HG03439 (cell line): ENCODE measurements at regions not wholly inside any gene's neighbourhood (a gene's known extent, or its start where the extent isn't known, plus 50 kb on each side); places are given as distances from the start of the nearest gene placed in this dataset.

ENCODE experiments used
- ATAC-seq: cut with Tn5 transposase; IDR thresholded peaks from one replicate; pipeline ENCODE4 v1.9.1; 2021; ENCODE audit warnings: mild to moderate bottlenecking, moderate library complexity; ENCODE audit not compliant: unreplicated experiment

GRCh38 chr4:4749137-4749536 is 110.3 kb upstream of the MSX1 start:
- ATAC-seq = no peak

DNA sequence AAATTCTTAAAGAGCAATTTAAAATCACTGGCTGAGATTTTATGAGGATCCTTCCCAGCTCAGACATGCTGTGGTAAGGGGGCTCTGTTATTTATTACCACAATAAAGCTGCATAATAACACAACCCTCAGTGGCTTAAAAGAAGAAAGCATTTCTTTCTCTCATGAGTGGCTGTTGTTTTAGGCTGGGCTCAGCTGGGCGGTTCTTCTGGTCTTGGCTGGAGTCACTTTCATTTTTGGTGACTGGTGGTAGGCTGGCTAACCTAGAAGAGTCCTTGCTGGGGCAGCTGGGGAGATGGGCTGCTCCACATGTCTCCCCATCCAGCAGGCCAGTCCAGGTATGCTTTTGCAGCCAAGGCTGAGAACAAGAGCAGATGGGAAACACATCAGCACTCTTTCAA is 113.0 kb upstream of the MSX1 start:
- ATAC-seq = no peak

DNA sequence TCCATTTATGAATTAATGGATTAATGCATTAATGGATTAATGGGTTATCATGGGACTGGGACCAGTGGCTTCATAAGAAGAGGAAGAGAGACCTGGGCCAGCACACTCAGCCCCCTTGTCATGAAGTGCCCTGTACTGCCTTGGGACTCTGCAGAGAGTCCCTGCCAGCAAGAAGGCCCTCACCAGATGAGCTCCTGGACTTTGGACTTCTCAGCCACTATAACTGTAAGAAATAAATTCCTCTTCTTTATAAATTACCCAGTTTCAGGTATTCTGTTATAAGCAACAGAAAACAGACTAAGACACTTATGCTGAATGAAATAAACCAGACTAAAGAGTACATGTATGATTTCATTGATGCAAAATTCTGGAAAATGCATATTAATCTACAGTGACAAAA is 119.4 kb upstream of the MSX1 start:
- ATAC-seq = no peak

DNA sequence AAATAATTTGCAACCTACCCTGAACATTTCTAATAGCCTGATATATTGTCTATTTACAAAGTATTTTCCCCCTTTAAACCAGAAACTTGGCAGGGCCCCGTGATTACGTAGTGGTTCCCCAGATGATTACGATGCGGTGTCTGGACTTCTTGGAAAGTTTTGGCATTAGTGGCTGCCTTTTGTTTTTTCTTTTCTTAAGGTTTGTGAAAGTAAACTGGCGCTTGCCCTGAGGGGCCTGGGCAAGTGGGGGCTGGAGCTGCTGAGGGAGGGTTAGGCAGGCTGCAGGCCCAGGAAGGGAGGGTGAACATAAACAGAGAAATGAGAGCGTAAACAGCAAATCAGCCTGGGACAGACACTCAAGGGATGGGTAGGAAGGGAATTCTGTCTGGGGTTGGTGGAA is 123.6 kb upstream of the MSX1 start:
- no peak for ATAC-seq

- ATAC-seq = no peak
Measured at GRCh38 chr4:4735136-4735750, 124.2 kb upstream of the MSX1 start.

DNA sequence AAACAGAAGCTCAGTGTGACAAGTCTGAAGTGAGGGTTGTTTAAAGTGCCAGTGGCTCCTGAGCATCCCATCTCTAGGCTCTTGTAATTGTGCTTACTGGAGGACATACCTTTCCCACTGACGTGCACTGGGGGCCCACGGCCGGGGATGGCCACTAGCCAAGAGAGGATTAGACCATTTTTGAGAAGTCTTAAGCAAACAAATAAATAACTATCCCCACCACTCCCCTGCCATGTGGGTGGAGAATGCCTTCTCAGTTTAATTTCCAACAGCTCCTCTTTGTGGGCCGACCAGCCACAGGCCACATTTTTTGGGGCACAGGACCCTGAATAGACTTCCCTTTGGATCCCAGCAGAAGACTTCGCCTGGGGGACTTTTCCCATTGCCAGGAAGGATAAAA is 125.0 kb upstream of the MSX1 start:
- no peak for ATAC-seq

GRCh38 chr4:4733663-4734062 is 125.8 kb upstream of the MSX1 start:
- no peak for ATAC-seq

GRCh38 chr4:4730249-4730648 is 129.2 kb upstream of the MSX1 start:
- ATAC-seq = no peak

- ATAC-seq = no peak
Measured at GRCh38 chr4:4729206-4729605, 130.3 kb upstream of the MSX1 start.

DNA sequence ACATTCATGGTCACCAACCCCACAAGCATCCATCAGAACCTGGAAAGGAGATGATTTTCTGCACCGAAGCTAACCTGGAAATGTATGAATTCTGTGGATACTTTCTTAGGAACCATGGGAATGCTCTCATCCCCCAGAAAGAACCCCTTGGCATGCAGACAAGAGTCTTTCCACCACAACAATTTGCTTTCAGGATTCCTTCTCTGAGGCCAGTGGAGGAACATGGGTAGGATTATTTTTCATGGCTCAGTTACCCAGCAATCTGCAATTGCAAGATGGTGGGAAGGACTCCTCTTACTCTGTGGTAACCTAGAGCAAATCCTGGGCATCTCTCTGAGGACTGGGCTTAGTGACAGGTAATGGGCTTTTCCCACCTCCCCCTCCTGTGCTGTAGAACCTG is 131.9 kb upstream of the MSX1 start:
- ATAC-seq = no peak

DNA sequence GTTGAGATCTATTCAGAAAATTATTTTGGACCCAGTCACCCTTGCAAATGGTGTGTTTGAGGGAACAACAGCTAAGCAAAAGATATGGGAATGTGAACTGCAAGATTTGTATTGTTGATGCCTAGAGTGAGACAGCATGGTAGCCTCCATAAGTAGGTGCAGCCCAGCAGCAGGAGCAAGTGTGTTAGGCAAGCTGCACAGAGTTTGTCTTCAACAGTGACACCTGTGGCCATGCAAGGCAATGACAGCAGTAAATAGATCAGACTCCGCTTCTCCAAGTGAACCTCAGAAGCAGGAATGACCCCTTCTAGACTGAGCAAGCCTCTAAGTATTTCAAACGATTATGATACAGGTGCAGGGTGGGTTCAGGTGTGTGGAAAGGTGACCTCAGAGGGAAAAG is 133.4 kb upstream of the MSX1 start:
- no peak for ATAC-seq

DNA sequence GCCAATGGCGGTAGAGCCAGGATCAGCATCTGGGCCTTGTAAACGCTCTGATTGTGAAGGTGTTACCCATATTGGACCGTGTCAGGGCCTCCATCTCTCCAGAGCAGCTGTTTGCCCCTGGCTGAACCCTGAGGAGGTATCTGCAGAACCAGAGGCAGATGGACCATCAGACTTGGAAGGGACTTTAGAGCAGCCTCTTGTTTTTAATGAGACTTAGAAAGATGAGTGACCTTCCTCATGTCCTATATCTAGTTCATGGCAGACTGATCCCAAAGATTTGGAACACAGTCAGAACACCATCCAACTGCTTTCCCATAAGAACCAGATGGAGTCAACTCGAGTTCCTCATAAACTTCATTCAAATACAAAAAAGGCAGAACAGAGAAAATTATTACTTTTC is 135.1 kb upstream of the MSX1 start:
- ATAC-seq = no peak

- ATAC-seq = no peak
Measured at GRCh38 chr4:4721636-4722035, 137.8 kb upstream of the MSX1 start.

- no peak for ATAC-seq
Measured at GRCh38 chr4:4720646-4721045, 138.8 kb upstream of the MSX1 start.

GRCh38 chr4:4719436-4719835 is 140.0 kb upstream of the MSX1 start:
- ATAC-seq = no peak

- ATAC-seq = no peak
Measured at GRCh38 chr4:4717692-4718091, 141.8 kb upstream of the MSX1 start.

DNA sequence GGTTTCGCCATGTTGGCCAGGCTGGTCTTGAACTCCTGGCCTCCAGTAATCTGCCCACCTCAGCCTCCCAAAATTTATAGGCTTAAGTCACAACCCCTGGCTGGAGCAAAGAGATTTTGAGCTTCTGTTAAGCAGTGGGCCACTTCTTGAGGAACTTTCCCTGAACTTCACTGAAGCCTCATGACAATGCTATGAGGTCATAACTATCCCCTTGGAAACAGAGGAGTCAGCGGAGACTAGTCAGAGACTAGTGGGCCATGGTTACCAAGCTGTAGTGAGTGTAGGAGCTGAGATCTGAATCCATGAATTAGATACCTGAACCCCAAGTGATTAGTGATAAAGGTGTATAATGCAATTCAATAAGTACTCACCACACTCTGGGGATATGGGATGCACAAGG is 145.1 kb upstream of the MSX1 start:
- no peak for ATAC-seq

DNA sequence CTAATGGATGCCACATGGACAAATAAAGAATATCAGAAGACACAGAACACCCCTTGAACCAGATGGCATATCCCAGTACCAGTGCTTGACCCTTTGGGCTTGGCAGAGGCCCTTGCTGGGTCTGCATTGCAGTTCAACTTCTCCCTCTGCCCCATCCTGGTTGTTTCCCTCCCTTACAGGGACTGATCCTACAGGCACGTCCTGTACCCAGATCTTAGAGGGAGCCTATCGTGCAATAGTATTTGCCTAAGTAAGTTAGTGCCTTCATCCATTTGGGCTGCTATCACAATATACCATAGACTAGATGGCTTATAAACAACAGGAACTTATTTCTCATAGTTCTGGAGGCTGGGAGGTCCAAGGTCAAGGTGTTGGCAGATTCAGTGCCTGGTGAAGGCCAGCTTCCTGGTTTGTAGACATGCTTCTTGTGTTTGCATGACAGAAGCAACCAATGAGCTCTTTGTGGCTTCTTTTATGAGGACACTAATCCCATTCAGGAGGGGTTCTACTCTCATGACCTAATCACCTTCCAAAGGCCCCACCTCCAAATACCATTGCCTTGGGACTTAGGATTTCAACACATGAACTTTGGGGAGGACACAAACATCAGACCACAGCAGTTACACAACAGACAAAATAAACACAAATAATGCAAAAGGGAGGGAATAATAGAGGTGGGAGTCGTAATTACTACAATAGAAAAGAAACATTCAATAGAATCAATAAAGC is 146.5 kb upstream of the MSX1 start:
- no peak for ATAC-seq

- ATAC-seq = no peak
Measured at GRCh38 chr4:4711902-4712301, 147.6 kb upstream of the MSX1 start.

DNA sequence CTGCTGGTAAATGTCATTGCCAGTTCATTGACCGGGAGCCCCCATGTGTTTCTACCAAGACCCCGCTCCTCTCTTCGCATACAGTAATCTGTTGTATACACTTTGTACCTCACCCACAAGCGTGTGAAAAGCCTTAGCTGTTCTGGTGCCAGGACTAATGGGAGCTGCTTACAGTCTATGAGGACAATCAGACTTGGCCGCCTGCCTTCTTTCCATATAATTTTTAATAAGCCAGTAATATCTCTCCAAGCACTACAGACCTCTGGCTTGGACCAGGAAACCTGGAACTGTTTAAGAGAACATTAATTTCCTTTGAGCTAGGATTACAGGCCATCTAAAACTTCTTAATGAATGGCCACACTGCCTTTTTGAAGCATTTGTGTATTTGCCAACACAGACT is 149.7 kb upstream of the MSX1 start:
- no peak for ATAC-seq

GRCh38 chr4:4704267-4704666 is 155.2 kb upstream of the MSX1 start:
- no peak for ATAC-seq

- no peak for ATAC-seq
Measured at GRCh38 chr4:4697584-4697983, 155.7 kb upstream of the STX18 start.

GRCh38 chr4:4696530-4696929 is 154.7 kb upstream of the STX18 start:
- ATAC-seq = no peak
